Stimulated activated CD8-positive, alpha-beta memory T cell treated with anti-CD3 and anti-CD28 coated beads, Interleukin-4, amount 100 ng/mL, for 24 hours (primary cell): ENCODE measurements at regions not wholly inside any gene's neighbourhood (a gene's known extent, or its start where the extent isn't known, plus 50 kb on each side); places are given as distances from the start of the nearest gene placed in this dataset.
"Not testable (repeated sequence)": the region's sequence is repeated elsewhere in the genome, so short reads cannot be mapped to it uniquely, and the experiment has no call there.

Experiments
- DNase-seq: peaks from one replicate; pipeline ENCODE4 v3.0.0-alpha.2; 2020; ENCODE audit warnings: low read depth

DNA sequence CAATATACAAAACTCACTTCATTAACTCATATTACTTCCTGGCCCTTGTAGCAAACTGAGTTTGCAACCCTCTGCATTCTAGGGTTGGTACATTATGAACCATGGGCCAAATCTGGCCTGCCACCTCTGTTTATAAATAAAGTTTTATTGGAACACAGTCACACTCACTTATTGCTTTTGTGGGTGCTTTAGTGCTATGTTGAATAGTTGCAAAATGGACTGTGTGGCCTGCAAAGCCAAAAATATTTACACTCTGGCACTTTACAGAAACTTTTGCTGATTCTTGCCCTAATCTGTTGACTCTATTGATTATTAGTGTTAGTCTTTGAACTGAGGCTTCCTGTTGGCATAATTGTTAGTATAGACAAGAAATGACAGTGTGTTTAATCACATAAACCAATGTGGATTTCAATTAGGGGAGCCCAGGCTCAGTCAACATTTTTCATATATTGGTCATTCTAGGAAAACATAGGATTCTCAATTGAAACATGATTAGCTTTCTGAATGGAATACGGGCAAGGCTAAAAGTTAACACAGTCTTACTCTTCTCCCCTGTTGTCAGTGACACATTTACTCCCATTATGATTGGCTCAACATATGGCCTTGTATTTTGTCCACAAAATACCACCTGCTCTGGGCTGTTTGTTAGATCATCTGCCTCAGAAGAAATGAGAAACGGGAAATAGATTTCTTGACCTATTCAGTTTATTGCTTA is 241.9 kb upstream of the ZFP64 start:
- no peak for DNase-seq

GRCh38 chr20:52432740-52433139 is 241.2 kb upstream of the ZFP64 start:
- DNase-seq = no peak

DNA sequence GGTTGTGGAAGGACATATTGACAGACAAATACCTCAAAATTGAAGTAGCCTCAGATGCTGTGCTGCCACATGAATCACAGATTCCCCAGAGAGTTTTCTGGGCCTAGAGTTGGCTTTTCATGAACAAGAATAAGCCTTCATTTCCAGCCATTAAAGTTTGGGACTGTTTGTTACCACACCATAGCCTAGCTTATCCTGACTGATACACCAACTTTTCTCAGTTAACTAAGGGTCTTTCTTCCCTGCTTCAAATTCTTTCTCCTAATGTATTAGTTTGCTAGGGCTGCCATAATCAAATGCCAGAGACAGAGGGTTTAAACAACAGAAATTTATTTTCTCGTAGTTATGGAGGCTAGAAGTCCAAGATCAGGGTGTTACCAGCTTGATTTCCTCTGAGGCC is 237.4 kb upstream of the ZFP64 start:
- DNase-seq = no peak

DNA sequence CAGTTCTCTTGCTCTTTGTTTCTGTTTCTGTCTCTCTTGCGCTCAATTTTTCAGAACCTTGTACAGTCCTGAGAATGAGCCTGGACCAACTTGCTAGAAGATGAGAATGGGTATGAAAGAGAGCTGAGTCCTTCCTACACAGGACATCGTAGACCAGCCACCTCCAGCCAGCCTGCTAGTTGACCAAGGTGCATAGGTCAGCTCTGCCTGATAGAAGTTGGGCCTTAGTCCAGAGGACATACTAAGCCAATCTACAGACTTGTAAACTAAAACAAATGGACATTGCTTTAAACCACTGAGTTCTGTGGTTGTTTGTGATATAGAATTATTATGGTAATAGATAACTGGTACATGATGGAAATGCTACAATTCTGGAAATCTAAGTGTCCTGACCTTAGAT is 236.4 kb upstream of the ZFP64 start:
- no peak for DNase-seq

DNA sequence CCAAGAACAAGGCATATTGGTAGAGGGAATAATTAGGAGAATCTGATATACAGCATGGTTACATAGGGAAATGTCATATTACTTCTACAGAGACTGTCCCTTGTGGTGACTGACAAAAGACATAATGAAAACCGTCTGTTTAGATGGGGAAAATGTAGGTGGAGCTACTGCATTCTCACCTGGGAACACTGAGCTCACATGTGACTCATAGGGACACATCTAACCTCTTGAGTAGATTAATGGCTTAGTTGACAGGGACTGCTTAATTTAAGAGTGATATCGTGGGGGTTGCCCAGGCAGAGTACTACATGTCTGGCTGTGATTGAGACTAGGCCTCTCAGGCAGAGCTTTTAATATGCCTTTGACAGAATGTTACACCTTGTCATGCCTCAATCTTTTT is 235.3 kb upstream of the ZFP64 start:
- DNase-seq = no peak

GRCh38 chr20:52425701-52426100 is 234.1 kb upstream of the ZFP64 start:
- no peak for DNase-seq

GRCh38 chr20:52425253-52425652 is 233.7 kb upstream of the ZFP64 start:
- DNase-seq = no peak

- DNase-seq = not testable (repeated sequence)
These were observed 232.9 kb upstream of the ZFP64 start for GRCh38 chr20:52424357-52424942.

GRCh38 chr20:52423536-52424140 is 232.1 kb upstream of the ZFP64 start:
- not testable (repeated sequence) for DNase-seq

DNA sequence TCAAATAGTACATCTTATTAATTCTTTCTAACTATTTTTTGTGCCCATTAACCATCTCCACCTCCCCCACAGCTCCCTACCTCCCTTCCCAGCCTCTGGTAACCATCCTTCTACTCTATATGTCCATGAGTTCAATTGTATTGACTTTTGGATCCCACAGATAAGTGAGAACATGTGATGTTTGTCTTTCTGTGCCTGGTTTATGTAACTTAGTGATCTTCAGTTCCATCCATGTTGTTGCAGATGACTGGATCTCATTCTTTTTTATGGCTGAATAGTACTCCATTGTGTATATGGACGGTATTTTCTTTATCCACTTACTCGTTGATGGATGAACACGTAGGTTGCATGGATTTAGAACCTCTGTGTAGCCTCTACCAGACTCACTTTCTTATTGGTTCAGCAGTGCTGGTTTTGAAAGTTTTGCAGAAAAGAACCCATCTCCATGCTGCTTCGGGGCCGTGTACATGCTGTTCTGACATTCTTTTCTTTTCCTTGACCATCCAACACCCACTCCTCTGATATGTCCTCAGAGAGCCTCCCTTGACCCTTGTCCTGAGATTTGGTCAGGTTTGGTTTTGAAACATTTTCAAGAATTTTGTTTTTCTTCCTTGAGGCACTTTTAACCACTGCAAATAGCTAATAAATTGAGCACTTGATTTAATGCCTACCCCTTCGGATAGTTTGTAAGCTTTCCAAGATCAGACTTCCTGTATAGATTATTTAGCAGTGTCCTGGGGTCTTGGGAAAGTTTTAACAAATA is 231.2 kb upstream of the ZFP64 start:
- DNase-seq = no peak

- no peak for DNase-seq
These were observed 229.2 kb upstream of the ZFP64 start for GRCh38 chr20:52420805-52421204.

- no peak for DNase-seq
These were observed 227.6 kb upstream of the ZFP64 start for GRCh38 chr20:52419205-52419604.

GRCh38 chr20:52416953-52417352 is 225.4 kb upstream of the ZFP64 start:
- no peak for DNase-seq

DNA sequence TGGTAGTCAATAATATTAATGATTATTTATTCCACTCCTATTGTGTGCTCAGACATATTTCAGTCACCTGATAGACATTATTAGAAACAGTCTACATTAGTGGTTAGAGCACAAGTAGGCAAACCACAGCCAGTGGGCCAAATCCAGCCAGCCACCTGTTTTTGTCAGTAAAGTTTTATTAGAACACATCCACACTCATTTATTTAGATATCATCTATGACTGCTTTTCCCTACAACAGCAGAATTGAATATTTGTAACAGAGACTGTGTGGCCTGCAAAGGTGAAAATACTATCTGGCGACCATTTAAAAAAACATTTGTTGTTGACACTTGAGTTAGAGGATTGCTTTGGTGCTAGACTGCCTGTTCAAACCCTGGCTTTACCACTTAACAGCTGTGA is 220.0 kb upstream of the ZFP64 start:
- DNase-seq = no peak

DNA sequence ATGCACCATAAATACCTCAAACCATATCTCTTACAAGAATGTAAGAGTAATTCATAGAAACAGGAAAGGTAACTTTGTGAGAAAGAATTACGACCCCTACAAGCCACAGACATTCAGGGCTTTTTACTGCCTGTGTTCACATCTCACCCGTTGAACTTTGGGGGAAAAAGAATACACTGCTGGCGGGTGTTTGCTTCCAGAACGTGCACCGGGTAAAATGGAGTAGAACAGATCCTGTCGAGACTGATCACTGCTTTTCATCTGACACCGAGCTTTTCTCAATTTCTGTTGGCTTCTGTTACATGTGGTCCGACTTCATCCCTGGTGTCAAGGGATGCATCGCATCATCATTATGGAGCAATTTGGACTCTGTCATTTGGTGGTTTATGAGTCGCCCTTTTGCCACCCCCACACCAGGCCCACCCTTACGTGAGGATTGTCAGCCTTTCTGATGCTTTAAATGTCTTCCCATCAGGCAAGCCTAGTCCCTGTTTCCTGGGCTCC is 219.2 kb upstream of the ZFP64 start:
- no peak for DNase-seq

- no peak for DNase-seq
These were observed 218.6 kb upstream of the ZFP64 start for GRCh38 chr20:52410182-52410647.

DNA sequence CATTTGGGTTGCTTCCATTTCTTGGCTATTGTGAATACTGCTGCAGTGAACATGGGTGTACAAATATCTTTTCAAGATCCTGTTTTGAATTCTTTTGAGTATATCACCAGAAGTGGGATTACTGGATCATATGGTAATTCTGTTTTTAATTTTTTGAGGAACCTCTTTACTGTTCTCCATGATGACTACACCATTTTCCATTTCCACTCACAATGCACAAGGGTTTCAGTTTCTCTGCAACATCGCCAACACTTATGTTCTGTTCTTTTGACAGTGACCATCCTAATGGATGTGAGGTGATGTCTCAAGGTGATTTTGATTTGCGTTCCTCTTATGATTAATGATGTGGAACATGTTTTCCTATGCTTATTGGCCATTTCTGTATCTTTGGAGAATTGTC is 214.4 kb upstream of the ZFP64 start:
- DNase-seq = no peak

DNA sequence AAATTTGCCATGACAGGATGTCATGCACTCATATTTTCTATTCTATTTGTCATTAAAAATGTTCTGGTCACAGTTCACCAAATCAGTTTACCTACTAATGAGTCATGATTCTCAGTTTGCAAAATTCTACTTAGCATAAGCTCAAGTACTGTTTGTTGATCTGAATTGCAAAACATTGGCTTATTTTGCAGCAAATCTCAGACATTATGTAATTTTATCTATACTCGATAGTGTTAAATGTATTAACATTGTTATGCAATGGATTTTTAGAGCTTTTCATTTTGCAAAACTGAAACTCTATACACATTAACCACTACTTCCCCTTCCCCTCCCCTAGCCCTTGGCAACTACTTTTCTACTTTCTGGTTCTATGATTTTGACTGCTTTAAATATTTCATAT is 213.8 kb upstream of the ZFP64 start:
- no peak for DNase-seq

- no peak for DNase-seq
These were observed 213.1 kb upstream of the ZFP64 start for GRCh38 chr20:52404671-52405070.

- DNase-seq = no peak
These were observed 211.4 kb upstream of the ZFP64 start for GRCh38 chr20:52402950-52403349.

GRCh38 chr20:52402514-52402913 is 210.9 kb upstream of the ZFP64 start:
- no peak for DNase-seq

GRCh38 chr20:52401431-52401830 is 209.9 kb upstream of the ZFP64 start:
- no peak for DNase-seq

DNA sequence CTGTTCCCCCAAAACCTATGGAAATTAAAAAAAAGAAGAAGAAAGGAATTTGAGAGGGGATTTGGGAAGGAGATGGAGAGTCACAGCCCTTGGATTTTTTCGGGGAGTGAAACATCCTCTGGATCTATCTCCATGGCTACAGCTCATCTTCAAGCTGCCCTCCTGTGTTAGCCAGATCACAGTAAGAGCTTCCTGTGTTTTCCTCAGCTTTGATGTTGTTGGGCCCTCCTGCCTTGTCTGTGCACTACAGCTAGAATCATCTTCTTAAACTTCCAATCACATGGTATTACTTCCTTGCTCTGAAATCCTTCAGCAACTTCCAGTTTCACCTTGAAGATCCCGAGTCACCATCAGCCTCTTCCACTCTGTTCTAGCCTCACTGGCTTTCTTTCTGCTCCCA is 207.8 kb upstream of the ZFP64 start:
- no peak for DNase-seq
